Aorta (tissue), 5 donors: ENCODE measurements at regions not wholly inside any gene's neighbourhood (a gene's known extent, or its start where the extent isn't known, plus 50 kb on each side); places are given as distances from the start of the nearest gene placed in this dataset.
A peak's percentile ranks its signal among the peaks of the same experiment; 100 is the strongest.

Experiments used
- ATAC-seq: fragments of 200-7000 bp; cut with Tn5 transposase; one replicate; pipeline ENCODE4 v1.9.1; 2022; ENCODE audit warnings: moderate library complexity; ENCODE audit not compliant: low FRiP score
- DNase-seq, 2 donors: peaks; one replicate each; pipeline ENCODE4 v3.0.0-alpha.2; 2020
- H3K27ac ChIP-seq, 2 donors: one replicate each; pipeline ENCODE4 v1.5.1; 2013; ENCODE audit warnings: low read length in 2 of 2, mild to moderate bottlenecking in 2 of 2, moderate library complexity in 2 of 2, control low read depth in 1 of 2, inconsistent platforms in 1 of 2, low read depth in 1 of 2
- H3K27me3 ChIP-seq, 2 donors: one replicate each; pipeline ENCODE4 v1.6.1; 2013; ENCODE audit warnings: control low read depth in 1 of 2, low read length in 1 of 2, mild to moderate bottlenecking in 1 of 2, moderate library complexity in 1 of 2; ENCODE audit not compliant: insufficient read depth in 2 of 2, control insufficient read depth in 1 of 2
- H3K36me3 ChIP-seq, 2 donors: one replicate each; pipeline ENCODE4 v1.6.1; 2013; ENCODE audit warnings: control low read depth in 1 of 2, low read length in 1 of 2, mild to moderate bottlenecking in 1 of 2; ENCODE audit not compliant: insufficient read depth in 2 of 2, control insufficient read depth in 1 of 2
- H3K4me1 ChIP-seq, 2 donors: one replicate each; pipeline ENCODE4 v1.6.1; 2013; ENCODE audit warnings: low read length in 2 of 2, control low read depth in 1 of 2, mild to moderate bottlenecking in 1 of 2, moderate library complexity in 1 of 2; ENCODE audit not compliant: insufficient read depth in 2 of 2, control insufficient read depth in 1 of 2
- H3K4me3 ChIP-seq, 2 donors: one replicate each; pipeline ENCODE4 v1.5.1; 2013; ENCODE audit warnings: low read length in 2 of 2, control low read depth in 1 of 2, mild to moderate bottlenecking in 1 of 2
- H3K9me3 ChIP-seq: one replicate; pipeline ENCODE4 v1.6.1; 2013; ENCODE audit warnings: mild to moderate bottlenecking, low read length; ENCODE audit not compliant: control insufficient read depth
- WGBS, 2 donors: extraction: QIAGEN DNeasy Blood & Tissue Kit; methylation state at CpG; one replicate each; pipeline ENCODE4 v1.1.7; 2013; 5-methylcytosine and 5-hydroxymethylcytosine counted together
- intact Hi-C, 2 donors: fragments of 100-400 bp; cut with DNase I; formaldehyde crosslinking; loops; one replicate each; pipeline versions ENCODE4 v1.14.2 to v1.15.0; 2022
- donor health status: healthy with polysubstance abuse.
- donor health status: Bipolar disorder and iron deficiency.
- donor health status: DM: no; HTN: no; CAD: no.
- donor health status: DM: no; HTN: no; CAD: no.
- donor health status: DM: yes; HTN: yes; CAD: no.

- Histone ChIP-seq H3K4me3 (no peak overlapping the region), H3K27ac (no peak overlapping the region), H3K4me1 (peaks cover 0 to 4% of the 10 kb centered on the region in 2 donors), H3K36me3 (no peaks in the 10 kb centered on the region), H3K9me3 (peaks cover 2% of the 10 kb centered on the region), H3K27me3 (no peaks in the 10 kb centered on the region)
- ATAC-seq (no peak), DNase-seq (no peak)
- 5 to 16% methylated on average over 3 of the region's 3 CpGs for WGBS, 2 donors
- intact Hi-C loops: no loop called here
These were observed 389.6 kb upstream of the DYNLRB2 start for GRCh38 chr16:80150978-80151721.

- H3K9me3 ChIP-seq: peaks cover 2% of the 10 kb centered on the region
- H3K27ac ChIP-seq: no peak overlapping the region
- WGBS, 2 donors: 97 to 100% methylated on average over 3 of the region's 3 CpGs
- no peak for DNase-seq
- peaks cover 1 to 4% of the 10 kb centered on the region in 2 donors for H3K4me1 ChIP-seq
- no peak for ATAC-seq
- no peak overlapping the region for H3K4me3 ChIP-seq
- no peaks in the 10 kb centered on the region for H3K36me3 ChIP-seq
- H3K27me3 ChIP-seq: no peaks in the 10 kb centered on the region
- intact Hi-C loops: no loop called here
These were observed 392.0 kb upstream of the DYNLRB2 start for GRCh38 chr16:80148826-80149225.

DNA sequence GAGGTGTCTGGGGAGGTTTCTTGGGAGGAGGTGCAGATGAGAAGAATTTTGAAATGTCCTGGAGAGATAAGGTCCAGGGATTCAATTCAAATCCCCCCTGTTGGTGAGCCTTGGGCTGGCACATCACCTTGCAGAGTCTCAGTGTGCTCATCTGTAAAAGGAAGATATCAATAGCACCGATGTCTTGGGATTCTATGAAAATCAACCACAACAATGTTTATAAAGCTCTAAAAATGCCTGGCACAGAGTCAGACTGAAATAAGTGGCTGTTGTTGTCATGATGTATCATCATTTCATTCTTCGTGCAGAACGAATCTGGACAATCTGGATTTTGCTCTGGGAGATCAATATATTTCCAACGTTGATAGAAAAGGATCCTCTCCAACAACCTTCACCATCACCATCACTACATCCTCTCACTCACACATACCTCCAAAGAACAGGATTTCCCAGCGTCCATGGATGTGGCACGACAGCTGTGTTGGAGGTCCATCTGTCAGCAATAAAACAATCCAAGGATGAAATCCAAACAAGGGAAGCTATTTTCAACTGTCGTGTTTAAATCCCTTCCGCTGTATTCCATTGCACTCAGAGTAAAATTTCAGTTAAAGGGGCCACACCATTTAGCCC, 393.7 kb upstream of the DYNLRB2 start:
- Histone ChIP-seq H3K36me3 (no peaks in the 10 kb centered on the region), H3K9me3 (peaks cover 7% of the 10 kb centered on the region), H3K27ac (no peak overlapping the region), H3K27me3 (no peaks in the 10 kb centered on the region), H3K4me1 (peaks cover 1 to 4% of the 10 kb centered on the region in 2 donors), H3K4me3 (no peak overlapping the region)
- no peak for ATAC-seq
- DNase-seq: no peak
- intact Hi-C loops: no loop called here
- WGBS, 2 donors: 73 to 78% methylated on average over 8 of the region's 8 CpGs

- peaks cover 7% of the 10 kb centered on the region for H3K9me3 ChIP-seq
- H3K36me3 ChIP-seq: no peaks in the 10 kb centered on the region
- DNase-seq (no peak), ATAC-seq (no peak)
- peaks cover 0 to 1% of the 10 kb centered on the region in 2 donors for H3K4me1 ChIP-seq
- H3K4me3 ChIP-seq: no peak overlapping the region
- H3K27me3 ChIP-seq: no peaks in the 10 kb centered on the region
- intact Hi-C loops: no loop called here
- H3K27ac ChIP-seq: no peak overlapping the region
These were observed 396.6 kb upstream of the DYNLRB2 start for GRCh38 chr16:80144191-80144590.

GRCh38 chr16:80142940-80143339, 397.9 kb upstream of the DYNLRB2 start:
- Histone ChIP-seq H3K4me3 (no peak overlapping the region), H3K27me3 (no peaks in the 10 kb centered on the region), H3K4me1 (peaks cover 0 to 1% of the 10 kb centered on the region in 2 donors), H3K36me3 (no peaks in the 10 kb centered on the region), H3K9me3 (peaks cover 7% of the 10 kb centered on the region), H3K27ac (no peak overlapping the region)
- intact Hi-C loops: no loop called here
- ATAC-seq (no peak), DNase-seq (no peak)

- Histone ChIP-seq H3K9me3 (peaks cover 5% of the 10 kb centered on the region), H3K27me3 (no peaks in the 10 kb centered on the region), H3K27ac (no peak overlapping the region), H3K36me3 (no peaks in the 10 kb centered on the region), H3K4me3 (no peak overlapping the region), H3K4me1 (peaks cover 0 to 1% of the 10 kb centered on the region in 2 donors)
- intact Hi-C loops: no loop called here
- 70 to 71% methylated on average over 6 of the region's 6 CpGs for WGBS, 2 donors
- ATAC-seq: no peak
- no peak for DNase-seq
These were observed 398.5 kb upstream of the DYNLRB2 start for GRCh38 chr16:80142281-80142680.

GRCh38 chr16:80129791-80130190, 411.0 kb upstream of the DYNLRB2 start:
- Histone ChIP-seq H3K27me3 (no peaks in the 10 kb centered on the region), H3K9me3 (no peaks in the 10 kb centered on the region), H3K36me3 (no peaks in the 10 kb centered on the region), H3K4me1 (no peaks in the 10 kb centered on the region), H3K4me3 (no peak overlapping the region), H3K27ac (no peak overlapping the region)
- WGBS, 2 donors: 87 to 92% methylated on average over 4 of the region's 4 CpGs
- intact Hi-C loops: no loop called here
- DNase-seq: no peak
- no peak for ATAC-seq

GRCh38 chr16:80125677-80126076, 415.1 kb upstream of the DYNLRB2 start:
- peak; percentile 50 to 73 for DNase-seq
- H3K9me3 ChIP-seq: no peaks in the 10 kb centered on the region
- peak; percentile 45 for ATAC-seq
- no peaks in the 10 kb centered on the region for H3K36me3 ChIP-seq
- H3K27me3 ChIP-seq: no peaks in the 10 kb centered on the region
- 77 to 84% methylated on average over 5 of the region's 5 CpGs for WGBS, 2 donors
- no peaks in the 10 kb centered on the region for H3K4me1 ChIP-seq
- no peak overlapping the region for H3K27ac ChIP-seq
- H3K4me3 ChIP-seq: no peak overlapping the region
- intact Hi-C loops: no loop called here

DNA sequence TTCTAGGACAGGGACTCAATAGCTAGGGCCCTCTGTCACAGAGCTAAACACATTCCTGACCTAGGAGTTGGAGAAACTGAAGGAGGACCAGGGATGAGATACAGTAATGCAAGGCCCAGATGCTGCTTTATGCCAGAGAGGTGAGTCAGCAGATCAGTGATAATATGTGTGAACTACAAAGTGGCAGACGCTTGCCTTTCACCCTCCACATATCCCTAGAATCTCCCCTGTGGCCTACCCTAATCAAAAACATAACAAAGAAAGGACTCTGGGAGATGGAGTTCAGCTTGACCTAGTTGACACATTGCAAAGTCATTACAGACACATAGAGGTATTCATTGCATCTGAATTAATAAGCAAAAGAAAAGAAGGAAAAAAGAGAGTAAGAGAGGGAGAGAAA, 417.6 kb upstream of the DYNLRB2 start:
- Histone ChIP-seq H3K4me1 (no peaks in the 10 kb centered on the region), H3K4me3 (no peak overlapping the region), H3K27me3 (no peaks in the 10 kb centered on the region), H3K36me3 (no peaks in the 10 kb centered on the region), H3K27ac (no peak overlapping the region), H3K9me3 (no peaks in the 10 kb centered on the region)
- ATAC-seq (no peak), DNase-seq (no peak)
- 63 to 77% methylated on average over 1 of the region's 1 CpG for WGBS, 2 donors
- intact Hi-C loops: no loop called here
